Activated naive CD4-positive, alpha-beta T cell treated with anti-CD3 and anti-CD28 coated beads for 36 hours (primary cell): ENCODE measurements at regions not wholly inside any gene's neighbourhood (a gene's known extent, or its start where the extent isn't known, plus 50 kb on each side); places are given as distances from the start of the nearest gene placed in this dataset.

ENCODE experiments used
- CTCF ChIA-PET: fragments of 350-600 bp; sonication (Branson Sonifier 250); formaldehyde crosslinking; loops from one replicate; lab custom pipeline; 2021; ENCODE audit warnings: antibody characterized with exemption; lab: Charles Lee
- DNase-seq: peaks from one replicate; pipeline ENCODE4 v3.0.0-alpha.2; 2020
- H3K27ac Mint-ChIP-seq: one replicate; pipeline ENCODE4 v1.8.0; 2021; ENCODE audit warnings: mild to moderate bottlenecking, mixed read lengths
- H3K27me3 Mint-ChIP-seq: one replicate; pipeline ENCODE4 v1.8.0; 2021; ENCODE audit warnings: low read depth, mixed read lengths
- H3K36me3 Mint-ChIP-seq: one replicate; pipeline ENCODE4 v1.8.0; 2021; ENCODE audit warnings: low read depth, mixed read lengths
- H3K4me1 Mint-ChIP-seq: one replicate; pipeline ENCODE4 v1.8.0; 2021; ENCODE audit warnings: low read depth, mixed read lengths
- H3K4me3 Mint-ChIP-seq: one replicate; pipeline ENCODE4 v1.8.0; 2021; ENCODE audit warnings: mild to moderate bottlenecking, moderate library complexity, mixed read lengths
- H3K9me3 Mint-ChIP-seq: one replicate; pipeline ENCODE4 v1.8.0; 2021; ENCODE audit warnings: mixed read lengths
- intact Hi-C: fragments of 100-400 bp; cut with micrococcal nuclease; formaldehyde crosslinking; loops from one replicate; pipeline ENCODE4 v1.15.1; 2023

- Mint-ChIP-seq H3K4me3 (no peak overlapping the region), H3K4me1 (no peaks in the 10 kb centered on the region), H3K27me3 (peaks cover 2% of the 10 kb centered on the region), H3K9me3 (peaks cover 4% of the 10 kb centered on the region), H3K27ac (no peak overlapping the region), H3K36me3 (no peaks in the 10 kb centered on the region)
- no peak for DNase-seq
- intact Hi-C loops, result no loop called here
- CTCF ChIA-PET, result no interaction called here
These were observed 230.2 kb downstream of the TUBA3C start for GRCh38 chr13:18951412-18951811.

- Mint-ChIP-seq H3K4me3 (no peak overlapping the region), H3K9me3 (no peaks in the 10 kb centered on the region), H3K36me3 (no peaks in the 10 kb centered on the region), H3K27me3 (peaks cover 2% of the 10 kb centered on the region), H3K27ac (no peak overlapping the region), H3K4me1 (no peaks in the 10 kb centered on the region)
- intact Hi-C loops, result no loop called here
- CTCF ChIA-PET, result no interaction called here
- DNase-seq, result no peak
These were observed 231.7 kb downstream of the TUBA3C start for GRCh38 chr13:18949970-18950369.

DNA sequence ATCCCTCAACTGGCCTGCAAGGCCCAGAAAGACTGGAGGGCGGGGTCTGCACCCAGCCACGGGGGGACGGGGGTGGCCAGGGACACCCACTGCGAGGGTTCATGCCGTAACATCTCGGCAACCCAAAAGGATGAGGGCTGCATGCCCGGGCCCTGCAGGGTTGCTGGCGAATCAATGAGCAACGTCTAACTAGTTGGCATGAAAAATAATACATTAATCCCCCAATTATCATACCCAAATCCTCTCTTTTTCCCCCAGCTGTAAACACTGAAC, 232.2 kb downstream of the TUBA3C start:
- H3K9me3 Mint-ChIP-seq, result no peaks in the 10 kb centered on the region
- H3K4me3 Mint-ChIP-seq, result no peak overlapping the region
- no peaks in the 10 kb centered on the region for H3K4me1 Mint-ChIP-seq
- no peak overlapping the region for H3K27ac Mint-ChIP-seq
- peaks cover 1% of the 10 kb centered on the region for H3K27me3 Mint-ChIP-seq
- CTCF ChIA-PET, result no interaction called here
- intact Hi-C loops, result no loop called here
- DNase-seq, result no peak
- no peaks in the 10 kb centered on the region for H3K36me3 Mint-ChIP-seq

DNA sequence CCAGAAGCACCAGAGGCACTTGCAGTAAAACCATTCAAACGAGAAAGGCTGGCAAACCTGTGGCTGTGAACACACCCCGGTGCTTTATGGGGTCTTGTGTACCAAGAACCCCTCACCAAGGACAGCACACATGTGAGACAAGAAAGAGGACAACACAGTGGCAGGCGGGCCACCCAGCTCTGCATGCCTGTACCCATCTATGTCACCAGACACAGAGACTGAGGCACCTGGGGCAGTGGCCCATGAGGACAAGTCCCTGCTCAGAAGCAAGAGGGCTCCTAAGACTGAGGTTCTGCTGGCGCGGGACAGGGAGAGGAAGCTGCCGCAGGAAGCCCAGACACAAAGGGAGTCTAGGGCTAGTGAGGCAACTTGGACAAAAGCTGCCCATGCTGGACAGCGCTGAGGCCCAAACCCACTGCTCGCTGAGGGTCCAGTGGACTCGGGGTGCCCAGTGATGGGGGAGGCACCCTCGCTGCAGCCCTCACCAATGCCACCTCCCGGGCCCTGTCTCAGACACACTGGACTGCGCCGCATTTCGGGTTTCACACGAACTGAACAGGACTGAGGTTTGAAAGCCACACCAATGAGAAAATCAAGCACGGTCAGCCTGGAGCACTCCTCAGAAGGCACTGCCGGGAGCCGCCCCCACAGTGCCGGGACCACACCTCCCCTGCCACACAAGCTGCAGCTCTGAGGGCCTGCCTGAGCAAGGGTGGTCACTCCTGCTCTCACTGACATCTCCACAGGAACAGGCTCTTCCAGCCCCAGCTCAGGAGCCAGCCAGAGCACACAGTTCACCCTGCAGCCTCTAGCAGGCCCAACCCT, 232.7 kb downstream of the TUBA3C start:
- H3K36me3 Mint-ChIP-seq, result no peaks in the 10 kb centered on the region
- intact Hi-C loops, result no loop called here
- no peak overlapping the region for H3K4me3 Mint-ChIP-seq
- H3K9me3 Mint-ChIP-seq, result no peaks in the 10 kb centered on the region
- no peaks in the 10 kb centered on the region for H3K4me1 Mint-ChIP-seq
- no peak for DNase-seq
- CTCF ChIA-PET, result no interaction called here
- no peak overlapping the region for H3K27ac Mint-ChIP-seq
- no peaks in the 10 kb centered on the region for H3K27me3 Mint-ChIP-seq

- Mint-ChIP-seq H3K27ac (no peak overlapping the region), H3K27me3 (no peaks in the 10 kb centered on the region), H3K4me1 (no peaks in the 10 kb centered on the region), H3K9me3 (no peaks in the 10 kb centered on the region), H3K36me3 (no peaks in the 10 kb centered on the region), H3K4me3 (no peak overlapping the region)
- CTCF ChIA-PET, result no interaction called here
- DNase-seq, result no peak
- intact Hi-C loops, result no loop called here
These were observed 233.5 kb downstream of the TUBA3C start for GRCh38 chr13:18948012-18948663.

DNA sequence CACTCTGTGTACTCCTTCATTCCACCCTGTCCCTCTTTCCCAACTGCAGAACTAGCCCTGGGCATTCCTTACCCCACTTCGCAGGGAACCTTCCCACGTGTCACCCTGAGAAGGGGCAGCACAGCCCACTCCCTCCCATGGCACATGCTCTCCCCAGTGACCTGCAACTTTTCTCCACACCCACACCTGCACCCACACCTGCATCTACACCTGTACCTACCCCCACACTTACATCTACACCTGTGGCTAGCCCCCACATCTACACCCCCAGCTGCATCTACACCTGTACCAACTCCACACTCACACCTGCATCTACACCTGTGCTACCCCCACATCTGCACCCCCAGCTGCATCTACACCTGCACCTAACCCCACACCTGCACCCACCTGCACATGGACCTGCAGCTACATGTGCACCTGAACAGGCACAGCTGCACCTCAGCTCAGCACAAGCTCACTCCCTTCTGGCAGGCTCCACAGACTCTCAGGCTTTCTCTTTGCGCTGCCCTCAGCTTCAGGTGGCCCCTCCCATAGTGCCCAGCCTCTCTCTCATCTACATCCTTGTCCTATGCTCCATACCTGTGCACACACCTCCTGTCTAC, 234.1 kb downstream of the TUBA3C start:
- Mint-ChIP-seq H3K4me1 (no peaks in the 10 kb centered on the region), H3K9me3 (no peaks in the 10 kb centered on the region), H3K4me3 (no peak overlapping the region), H3K27me3 (no peaks in the 10 kb centered on the region), H3K36me3 (no peaks in the 10 kb centered on the region), H3K27ac (no peak overlapping the region)
- CTCF ChIA-PET, result no interaction called here
- intact Hi-C loops, result no loop called here
- DNase-seq, result no peak

DNA sequence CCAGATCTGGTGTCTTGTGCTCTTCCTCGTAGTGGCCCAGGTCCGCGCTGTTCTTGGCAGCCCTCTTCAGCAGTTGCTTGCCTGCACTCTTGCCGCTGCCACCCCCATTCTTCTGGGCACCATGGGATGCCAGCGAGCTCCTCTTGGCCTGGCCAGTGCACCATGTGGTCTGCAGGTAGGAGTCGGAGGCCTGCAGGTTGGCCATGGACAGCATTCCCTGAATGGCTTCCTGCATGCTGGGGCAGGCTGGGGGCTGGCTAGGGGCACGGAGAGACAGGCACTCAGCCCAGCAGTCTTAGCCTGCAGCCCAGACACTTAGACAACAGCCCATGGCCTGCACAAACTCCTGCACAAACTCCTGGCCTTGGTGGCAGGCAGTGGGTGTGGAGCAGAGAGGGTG, 234.9 kb downstream of the TUBA3C start:
- Mint-ChIP-seq H3K4me1 (no peaks in the 10 kb centered on the region), H3K27me3 (no peaks in the 10 kb centered on the region), H3K27ac (no peak overlapping the region), H3K36me3 (no peaks in the 10 kb centered on the region), H3K9me3 (no peaks in the 10 kb centered on the region), H3K4me3 (no peak overlapping the region)
- intact Hi-C loops, result no loop called here
- CTCF ChIA-PET, result no interaction called here
- no peak for DNase-seq

DNA sequence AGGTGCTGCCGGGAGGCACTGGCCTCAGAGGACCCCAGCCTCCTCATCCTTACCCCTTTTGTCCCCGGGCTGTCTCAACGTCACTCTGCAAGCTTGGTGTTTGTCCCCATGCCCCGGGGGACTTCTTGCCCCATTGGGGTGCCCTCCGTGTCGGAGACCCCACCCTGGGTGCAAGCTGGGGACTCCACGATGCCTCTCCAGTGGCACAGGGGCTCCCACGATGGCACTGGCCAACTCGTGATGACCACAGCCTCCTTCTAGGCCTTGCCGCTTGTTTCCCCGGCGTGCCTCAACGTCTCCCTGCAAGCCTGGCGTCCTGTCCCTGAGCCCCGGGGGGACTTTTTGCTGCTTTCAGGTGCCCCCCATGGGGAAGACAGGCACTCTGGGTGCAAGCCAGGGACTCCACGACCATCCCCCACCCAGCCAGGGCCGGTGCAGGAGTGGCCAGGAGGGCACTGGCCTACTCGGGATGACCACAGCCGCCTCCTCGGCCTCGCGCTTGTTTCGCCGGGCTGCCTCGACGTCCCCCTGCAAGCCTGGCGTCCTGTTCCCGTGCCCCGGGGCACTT, 237.0 kb downstream of the TUBA3C start:
- intact Hi-C loops, result no loop called here
- H3K36me3 Mint-ChIP-seq, result no peaks in the 10 kb centered on the region
- no peak overlapping the region for H3K27ac Mint-ChIP-seq
- no peak for DNase-seq
- no peaks in the 10 kb centered on the region for H3K4me1 Mint-ChIP-seq
- H3K27me3 Mint-ChIP-seq, result no peaks in the 10 kb centered on the region
- no peaks in the 10 kb centered on the region for H3K9me3 Mint-ChIP-seq
- CTCF ChIA-PET, result no interaction called here
- no peak overlapping the region for H3K4me3 Mint-ChIP-seq

DNA sequence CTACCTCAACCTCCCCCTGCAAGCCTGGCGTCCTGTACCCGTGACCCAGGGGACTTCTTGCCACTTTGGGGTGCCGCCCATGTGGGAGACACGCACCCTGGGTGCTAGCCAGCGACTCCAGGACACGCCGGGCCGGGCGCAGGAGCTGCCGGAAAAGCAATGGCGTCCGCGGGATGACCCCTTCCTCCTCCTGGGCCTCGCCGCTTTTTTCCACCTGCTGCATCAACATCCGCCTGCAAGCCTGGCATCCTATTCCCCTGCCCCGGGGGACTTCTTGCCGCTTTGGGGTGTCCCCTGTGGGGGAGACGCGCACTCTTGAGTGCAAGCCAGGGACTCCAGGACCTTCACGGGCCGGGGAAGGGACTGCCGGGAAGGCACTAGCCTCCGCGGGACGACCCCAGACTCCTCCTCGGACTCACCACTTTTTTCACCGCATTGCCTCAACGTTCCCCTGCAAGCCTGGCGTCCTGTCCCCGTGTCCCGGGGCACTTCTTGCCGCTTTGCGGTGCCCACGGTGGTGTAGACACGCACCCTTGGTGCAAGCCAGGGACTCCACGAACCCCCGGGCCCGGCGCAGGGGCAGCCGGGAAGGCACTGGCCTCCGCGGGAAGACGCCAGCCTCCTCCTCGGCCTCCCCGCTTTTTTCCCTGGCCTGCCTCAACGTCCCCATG, 237.8 kb downstream of the TUBA3C start:
- no peak for DNase-seq
- CTCF ChIA-PET, result no interaction called here
- Mint-ChIP-seq H3K36me3 (no peaks in the 10 kb centered on the region), H3K27ac (no peak overlapping the region), H3K27me3 (no peaks in the 10 kb centered on the region), H3K4me3 (no peak overlapping the region), H3K9me3 (no peaks in the 10 kb centered on the region), H3K4me1 (no peaks in the 10 kb centered on the region)
- intact Hi-C loops, result no loop called here

GRCh38 chr13:18943273-18943672, 238.4 kb downstream of the TUBA3C start:
- CTCF ChIA-PET, result no interaction called here
- no peaks in the 10 kb centered on the region for H3K4me1 Mint-ChIP-seq
- H3K27ac Mint-ChIP-seq, result no peak overlapping the region
- DNase-seq, result no peak
- no peaks in the 10 kb centered on the region for H3K27me3 Mint-ChIP-seq
- no peaks in the 10 kb centered on the region for H3K36me3 Mint-ChIP-seq
- intact Hi-C loops, result no loop called here
- no peak overlapping the region for H3K4me3 Mint-ChIP-seq
- H3K9me3 Mint-ChIP-seq, result no peaks in the 10 kb centered on the region

DNA sequence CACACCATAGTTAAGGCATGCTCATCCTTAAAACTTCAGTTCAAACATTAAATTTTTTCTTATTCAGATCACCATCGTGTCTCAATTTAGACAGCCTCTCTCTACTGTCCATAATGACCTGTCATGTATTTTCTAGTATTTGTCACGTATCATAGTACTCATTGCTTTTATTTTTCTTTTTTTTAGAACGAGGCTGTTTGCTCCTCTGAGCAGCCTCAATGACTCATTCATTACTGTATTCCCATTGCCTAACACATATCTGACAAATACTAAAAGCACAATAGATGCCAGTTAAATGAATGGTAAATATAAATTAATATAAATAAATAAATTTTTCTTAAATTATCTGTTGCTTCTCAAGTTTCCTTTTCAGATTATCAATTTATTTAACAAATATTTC, 245.5 kb downstream of the TUBA3C start:
- intact Hi-C loops, result no loop called here
- CTCF ChIA-PET, result interaction anchor here (0.6 kb wide), 1 partner anchor 293 kb away, joined by 3 read pairs; no protein-coding TSS in a partner anchor
- Mint-ChIP-seq H3K36me3 (no peaks in the 10 kb centered on the region), H3K27ac (no peak overlapping the region), H3K4me1 (no peaks in the 10 kb centered on the region), H3K4me3 (no peak overlapping the region), H3K9me3 (no peaks in the 10 kb centered on the region), H3K27me3 (peaks cover 11% of the 10 kb centered on the region)
- DNase-seq, result no peak

- CTCF ChIA-PET, result no interaction called here
- H3K27me3 Mint-ChIP-seq, result no peaks in the 10 kb centered on the region
- no peak overlapping the region for H3K27ac Mint-ChIP-seq
- intact Hi-C loops, result no loop called here
- H3K36me3 Mint-ChIP-seq, result no peaks in the 10 kb centered on the region
- no peak for DNase-seq
- H3K4me3 Mint-ChIP-seq, result no peak overlapping the region
- no peaks in the 10 kb centered on the region for H3K4me1 Mint-ChIP-seq
- no peaks in the 10 kb centered on the region for H3K9me3 Mint-ChIP-seq
These were observed 260.6 kb downstream of the TUBA3C start for GRCh38 chr13:18921063-18921462.
